Erythroblast (primary cell): ENCODE measurements at regions not wholly inside any gene's neighbourhood (a gene's known extent, or its start where the extent isn't known, plus 50 kb on each side); places are given as distances from the start of the nearest gene placed in this dataset.

Experiments
- GATA1 ChIP-seq: IDR thresholded peaks from 2 replicates; pipeline ENCODE4 v1.6.1; 2011; ENCODE audit warnings: low read depth, mild to moderate bottlenecking, control low read depth, low read length, moderate library complexity
- POLR2A ChIP-seq: IDR thresholded peaks from 2 replicates; pipeline ENCODE4 v1.6.1; 2011; ENCODE audit warnings: mild to moderate bottlenecking, low read length

DNA sequence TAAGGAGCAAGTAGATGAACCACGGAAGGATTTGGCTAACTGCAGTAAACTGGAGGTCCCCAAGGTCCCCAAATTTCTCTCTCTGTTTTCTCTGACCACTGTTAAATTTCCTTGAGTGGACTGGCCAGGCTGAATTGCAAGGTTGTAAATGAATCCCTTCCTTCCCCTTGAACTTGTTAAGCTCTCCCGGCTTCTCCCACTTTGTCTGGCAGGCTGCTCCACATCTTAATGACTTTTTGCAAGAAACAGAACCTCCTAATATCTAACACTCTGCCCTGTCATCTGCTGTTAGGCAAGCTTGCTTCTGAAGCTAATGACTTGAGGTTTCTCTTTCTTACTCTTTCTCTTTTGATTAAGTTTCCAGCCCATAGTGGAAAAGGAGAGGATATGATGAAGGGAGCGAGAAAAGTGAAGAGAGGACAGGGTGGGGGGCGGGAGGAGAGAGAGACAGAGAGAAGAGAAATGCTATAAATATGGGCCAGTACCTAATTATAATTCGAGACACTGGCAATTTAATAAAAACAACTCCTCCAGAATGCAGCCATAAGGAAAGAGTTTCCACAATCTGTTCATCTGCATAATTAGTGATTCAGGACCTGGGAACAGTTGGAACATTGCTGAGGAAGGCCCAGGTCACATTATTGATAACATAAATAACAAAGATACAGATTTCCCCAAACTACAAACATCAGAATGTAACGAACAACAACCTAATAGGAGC, 437.3 kb upstream of the MPDZ start:
- TF ChIP-seq POLR2A (no peak), GATA1 (no peak)
